CD14-positive monocyte (primary cell): ENCODE measurements at regions not wholly inside any gene's neighbourhood (a gene's known extent, or its start where the extent isn't known, plus 50 kb on each side); places are given as distances from the start of the nearest gene placed in this dataset.

Experiments
- DNase-seq, 3 donors: peaks; one replicate each; pipeline ENCODE4 v3.0.0-alpha.2; 2011 to 2022
- H2AFZ ChIP-seq: 2 replicates; pipeline ENCODE4 v1.6.0; 2012; ENCODE audit warnings: mild to moderate bottlenecking, low read depth, low read length, inconsistent platforms; ENCODE audit not compliant: insufficient read depth, poor library complexity, severe bottlenecking
- H3K27ac ChIP-seq, 2 donors: 1 replicate in 1 of 2; 2 replicates in 1 of 2; pipeline ENCODE4 v1.5.1; 2012 to 2013; ENCODE audit warnings: low read length in 2 of 2, control low read depth in 1 of 2, inconsistent platforms in 1 of 2, low read depth in 1 of 2, mild to moderate bottlenecking in 1 of 2
- H3K27me3 ChIP-seq, 2 donors: one replicate each; pipeline versions ENCODE4 v1.6.0 to v1.6.1; 2011 to 2013; ENCODE audit warnings: low read length in 2 of 2; ENCODE audit not compliant: control insufficient read depth in 2 of 2, insufficient read depth in 2 of 2
- H3K36me3 ChIP-seq, 2 donors: replicated peaks in 1 of 2; 1 replicate in 1 of 2; 2 replicates in 1 of 2; pipeline versions ENCODE4 v1.5.1 to v1.6.1; 2012 to 2013; ENCODE audit warnings: low read length in 2 of 2, control low read depth in 1 of 2, inconsistent platforms in 1 of 2, mild to moderate bottlenecking in 1 of 2; ENCODE audit not compliant: insufficient read depth in 2 of 2, control insufficient read depth in 1 of 2
- H3K4me1 ChIP-seq, 2 donors: 1 replicate in 1 of 2; 2 replicates in 1 of 2; pipeline versions ENCODE4 v1.5.1 to v1.6.1; 2012 to 2013; ENCODE audit warnings: low read length in 2 of 2, control low read depth in 1 of 2, inconsistent platforms in 1 of 2, mild to moderate bottlenecking in 1 of 2, moderate library complexity in 1 of 2; ENCODE audit not compliant: insufficient read depth in 2 of 2, control insufficient read depth in 1 of 2
- H3K4me2 ChIP-seq: replicated peaks from 2 replicates; pipeline ENCODE3; 2012; ENCODE audit warnings: low read length, moderate library complexity, mild to moderate bottlenecking; ENCODE audit not compliant: poor library complexity, severe bottlenecking; ENCODE audit errors: extremely low read depth
- H3K4me3 ChIP-seq, 3 experiments: fragments of 200-600 bp in 1 of 3; sonication (generic) in 1 of 3; replicated peaks in 1 of 3; 1 replicate in 2 of 3; 2 replicates in 1 of 3; pipeline ENCODE4 v1.5.1; 2011 to 2013; ENCODE audit warnings: low read length in 3 of 3, mild to moderate bottlenecking in 3 of 3, control low read depth in 2 of 3, low read depth in 2 of 3, inconsistent platforms in 1 of 3, moderate library complexity in 1 of 3
- H3K79me2 ChIP-seq: 2 replicates; pipeline ENCODE4 v1.6.0; 2012; ENCODE audit warnings: mild to moderate bottlenecking, control low read depth, inconsistent platforms, low read length, moderate library complexity; ENCODE audit not compliant: insufficient read depth
- H3K9ac ChIP-seq: 2 replicates; pipeline ENCODE4 v1.6.0; 2017; ENCODE audit warnings: low read length, mild to moderate bottlenecking; ENCODE audit not compliant: insufficient read depth, poor library complexity, severe bottlenecking
- H3K9me3 ChIP-seq, 2 donors: replicated peaks in 1 of 2; 1 replicate in 1 of 2; 2 replicates in 1 of 2; pipeline versions ENCODE4 v1.5.1 to v1.6.1; 2012 to 2013; ENCODE audit warnings: low read length in 2 of 2, control low read depth in 1 of 2; ENCODE audit not compliant: control insufficient read depth in 1 of 2, insufficient read depth in 1 of 2
- H4K20me1 ChIP-seq: 2 replicates; pipeline ENCODE4 v1.6.0; 2012; ENCODE audit warnings: mild to moderate bottlenecking, low read length, control low read depth, moderate library complexity; ENCODE audit not compliant: insufficient read depth
- H3K27ac Mint-ChIP-seq, 7 donors: one replicate each; pipeline ENCODE4 v1.8.0; 2020; ENCODE audit warnings: mild to moderate bottlenecking in 7 of 7, mixed read lengths in 7 of 7, moderate library complexity in 6 of 7, inconsistent platforms in 2 of 7
- H3K27me3 Mint-ChIP-seq, 3 donors: one replicate each; pipeline ENCODE4 v1.8.0; 2021 to 2022; ENCODE audit warnings: low read depth in 3 of 3, mild to moderate bottlenecking in 3 of 3, mixed read lengths in 3 of 3, moderate library complexity in 3 of 3, inconsistent platforms in 1 of 3
- H3K36me3 Mint-ChIP-seq, 2 donors: one replicate each; pipeline ENCODE4 v1.8.0; 2020; ENCODE audit warnings: mixed read lengths in 2 of 2, inconsistent platforms in 1 of 2, mild to moderate bottlenecking in 1 of 2
- H3K4me1 Mint-ChIP-seq: one replicate; pipeline ENCODE4 v1.8.0; 2020; ENCODE audit warnings: mild to moderate bottlenecking, mixed read lengths
- H3K4me3 Mint-ChIP-seq, 2 donors: one replicate each; pipeline ENCODE4 v1.8.0; 2020; ENCODE audit warnings: mild to moderate bottlenecking in 2 of 2, mixed read lengths in 2 of 2, moderate library complexity in 1 of 2
- H3K9me3 Mint-ChIP-seq, 7 donors: one replicate each; pipeline ENCODE4 v1.8.0; 2020 to 2022; ENCODE audit warnings: mixed read lengths in 7 of 7, mild to moderate bottlenecking in 6 of 7, moderate library complexity in 6 of 7, inconsistent platforms in 2 of 7
- WGBS: methylation state at CpG from one replicate; pipeline ENCODE4 v1.1.5; 2013; ENCODE audit warnings: missing lambda C conversion rate; ENCODE audit not compliant: insufficient coverage; 5-methylcytosine and 5-hydroxymethylcytosine counted together
- intact Hi-C, 2 donors: fragments of 100-400 bp; cut with micrococcal nuclease; formaldehyde crosslinking; loops; one replicate each; pipeline versions ENCODE4 v1.15.0 to v1.15.1; 2023
- TF ChIP-seq, protein P1 (sequence below): fragments of 200-600 bp; IDR thresholded peaks from one replicate; pipeline ENCODE4 v1.8.0; 2022; ENCODE audit warnings: antibody characterized with exemption, mild to moderate bottlenecking

DNA sequence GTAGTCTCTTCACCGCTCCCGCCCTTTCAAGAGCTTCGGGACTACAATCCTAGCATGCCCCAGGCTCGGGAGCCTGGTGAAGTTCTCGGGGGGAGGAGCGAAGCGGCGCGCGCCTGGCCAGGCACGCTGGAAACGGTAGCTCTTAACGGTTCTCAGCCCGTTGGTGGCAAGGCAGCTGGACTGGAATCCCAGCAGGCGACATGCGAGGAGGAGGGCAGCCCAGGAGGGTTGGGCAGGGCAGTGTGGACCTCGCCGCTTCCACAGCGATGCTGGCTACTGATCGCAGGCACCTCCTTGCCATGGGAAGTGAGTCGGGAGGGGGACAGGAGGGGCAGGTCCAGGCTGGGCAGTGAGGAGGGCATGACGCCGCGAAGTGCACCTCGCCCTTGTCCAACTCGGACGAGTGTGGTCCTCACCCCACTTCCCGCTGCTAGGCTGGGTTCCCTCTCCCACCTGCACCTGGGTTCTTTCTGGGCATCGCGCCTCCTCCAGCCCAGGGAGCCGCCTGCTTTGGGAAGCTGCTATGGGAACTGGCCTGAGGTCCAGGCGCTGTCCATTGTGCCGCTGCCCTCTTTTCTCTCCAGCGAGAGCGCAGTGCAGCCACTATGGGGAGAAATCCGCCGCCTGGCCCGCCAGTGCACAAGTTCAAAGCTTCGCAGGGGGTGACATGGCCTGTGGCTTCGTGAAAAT is 367.8 kb upstream of the NUPR2 start:
- H3K36me3 ChIP-seq: no peaks in the 10 kb centered on the region
- H3K4me3 ChIP-seq: peak overlapping the region in 1 of 3 experiments; percentile 17
- intact Hi-C loops: no loop called here
- H2AFZ ChIP-seq: no peak overlapping the region
- H3K9ac ChIP-seq: no peak overlapping the region
- DNase-seq: no peak
- no peaks in the 10 kb centered on the region for H4K20me1 ChIP-seq
- Mint-ChIP-seq H3K36me3 (no peaks in the 10 kb centered on the region), H3K9me3 (peaks cover 38 to 82% (median 72%) of the 10 kb centered on the region in 7 donors), H3K27ac (no peak overlapping the region), H3K27me3 (no peaks in the 10 kb centered on the region), H3K4me1 (no peaks in the 10 kb centered on the region), H3K4me3 (no peak overlapping the region)
- H3K4me2 ChIP-seq: no peak overlapping the region
- TF ChIP-seq, protein P1, sequence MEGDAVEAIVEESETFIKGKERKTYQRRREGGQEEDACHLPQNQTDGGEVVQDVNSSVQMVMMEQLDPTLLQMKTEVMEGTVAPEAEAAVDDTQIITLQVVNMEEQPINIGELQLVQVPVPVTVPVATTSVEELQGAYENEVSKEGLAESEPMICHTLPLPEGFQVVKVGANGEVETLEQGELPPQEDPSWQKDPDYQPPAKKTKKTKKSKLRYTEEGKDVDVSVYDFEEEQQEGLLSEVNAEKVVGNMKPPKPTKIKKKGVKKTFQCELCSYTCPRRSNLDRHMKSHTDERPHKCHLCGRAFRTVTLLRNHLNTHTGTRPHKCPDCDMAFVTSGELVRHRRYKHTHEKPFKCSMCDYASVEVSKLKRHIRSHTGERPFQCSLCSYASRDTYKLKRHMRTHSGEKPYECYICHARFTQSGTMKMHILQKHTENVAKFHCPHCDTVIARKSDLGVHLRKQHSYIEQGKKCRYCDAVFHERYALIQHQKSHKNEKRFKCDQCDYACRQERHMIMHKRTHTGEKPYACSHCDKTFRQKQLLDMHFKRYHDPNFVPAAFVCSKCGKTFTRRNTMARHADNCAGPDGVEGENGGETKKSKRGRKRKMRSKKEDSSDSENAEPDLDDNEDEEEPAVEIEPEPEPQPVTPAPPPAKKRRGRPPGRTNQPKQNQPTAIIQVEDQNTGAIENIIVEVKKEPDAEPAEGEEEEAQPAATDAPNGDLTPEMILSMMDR: no peak
- no peak overlapping the region for H3K27ac ChIP-seq
- H3K4me1 ChIP-seq: no peaks in the 10 kb centered on the region
- no peaks in the 10 kb centered on the region for H3K79me2 ChIP-seq
- WGBS: 59% methylated on average over 34 of the region's 40 CpGs
- H3K27me3 ChIP-seq: no peaks in the 10 kb centered on the region
- peaks cover 72 to 82% of the 10 kb centered on the region in 2 donors for H3K9me3 ChIP-seq

DNA sequence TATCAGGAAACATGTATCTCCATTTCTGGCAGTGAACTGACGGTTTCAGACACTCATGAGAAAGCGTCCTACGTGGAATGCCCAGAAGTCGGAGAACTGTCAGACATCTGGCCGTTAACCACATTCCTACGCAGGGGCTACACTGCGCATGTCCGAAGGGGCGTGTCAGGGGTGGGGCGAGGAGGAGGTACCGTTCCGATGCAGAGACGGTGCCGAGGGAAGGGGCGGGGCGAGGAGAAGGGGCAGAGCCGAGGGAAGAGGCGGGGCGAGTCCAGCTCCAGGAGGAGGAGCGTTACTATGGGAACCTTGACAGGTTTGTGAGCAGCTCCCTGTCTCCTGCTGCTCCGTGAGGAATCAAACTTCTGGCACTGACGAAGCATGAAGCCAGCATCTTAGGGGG is 366.9 kb upstream of the NUPR2 start:
- DNase-seq: no peak
- Histone ChIP-seq H3K9me3 (peaks cover 72 to 83% of the 10 kb centered on the region in 2 donors), H3K79me2 (no peaks in the 10 kb centered on the region), H3K36me3 (no peaks in the 10 kb centered on the region), H2AFZ (no peak overlapping the region), H4K20me1 (no peaks in the 10 kb centered on the region), H3K27me3 (no peaks in the 10 kb centered on the region), H3K4me1 (no peaks in the 10 kb centered on the region), H3K27ac (no peak overlapping the region), H3K4me2 (no peak overlapping the region), H3K9ac (no peak overlapping the region), H3K4me3 (no peak overlapping the region)
- Mint-ChIP-seq H3K9me3 (peaks cover 42 to 83% (median 76%) of the 10 kb centered on the region in 7 donors), H3K27me3 (no peaks in the 10 kb centered on the region), H3K27ac (no peak overlapping the region), H3K4me1 (no peaks in the 10 kb centered on the region), H3K36me3 (no peaks in the 10 kb centered on the region), H3K4me3 (no peak overlapping the region)
- TF ChIP-seq, protein P1: no peak
- WGBS: 59% methylated on average over 22 of the region's 22 CpGs
- intact Hi-C loops: no loop called here
